MM.1S (cell line): ENCODE measurements at regions not wholly inside any gene's neighbourhood (a gene's known extent, or its start where the extent isn't known, plus 50 kb on each side); places are given as distances from the start of the nearest gene placed in this dataset.
A peak's percentile ranks its signal among the peaks of the same experiment; 100 is the strongest.

Experiments used
- DNase-seq: peaks from one replicate; pipeline ENCODE4 v3.0.0-alpha.2; 2015
- H2AFZ ChIP-seq: fragments of 300-600 bp; sonication (generic); 2 replicates; pipeline ENCODE4 v1.6.0; 2016; ENCODE audit warnings: antibody characterized with exemption, low read length
- H3F3A ChIP-seq: fragments of 300-600 bp; sonication (generic); 2 replicates; pipeline ENCODE4 v1.6.1; 2016; ENCODE audit warnings: mild to moderate bottlenecking, antibody characterized with exemption, low read length, moderate library complexity, mixed read lengths; ENCODE audit not compliant: insufficient read depth
- H3K27ac ChIP-seq: fragments of 300-600 bp; sonication (generic); 2 replicates; pipeline ENCODE4 v1.5.1; 2016; ENCODE audit warnings: mild to moderate bottlenecking, low read length
- H3K27me3 ChIP-seq: fragments of 300-600 bp; sonication (generic); replicated peaks from 2 replicates; pipeline ENCODE4 v1.6.0; 2016; ENCODE audit warnings: low read length; ENCODE audit not compliant: insufficient read depth
- H3K36me3 ChIP-seq: fragments of 300-600 bp; sonication (generic); replicated peaks from 2 replicates; pipeline ENCODE4 v1.6.1; 2016; ENCODE audit warnings: mild to moderate bottlenecking, low read length, mixed read lengths; ENCODE audit not compliant: insufficient read depth
- H3K4me1 ChIP-seq: fragments of 300-600 bp; sonication (generic); 2 replicates; pipeline ENCODE4 v1.6.1; 2016; ENCODE audit warnings: low read length, mixed read lengths
- H3K4me2 ChIP-seq: fragments of 300-600 bp; sonication (generic); 2 replicates; pipeline ENCODE4 v1.6.0; 2016; ENCODE audit warnings: low read depth, low read length
- H3K4me3 ChIP-seq: fragments of 300-600 bp; sonication (generic); 2 replicates; pipeline ENCODE4 v1.5.1; 2016; ENCODE audit warnings: low read length, mixed read lengths
- H3K79me2 ChIP-seq: fragments of 300-600 bp; sonication (generic); 2 replicates; pipeline ENCODE4 v1.6.1; 2016; ENCODE audit warnings: mixed run types, low read length, mixed read lengths
- H3K9ac ChIP-seq: fragments of 300-600 bp; sonication (generic); 2 replicates; pipeline ENCODE4 v1.6.1; 2016; ENCODE audit warnings: low read length, mixed read lengths
- H3K9me2 ChIP-seq: fragments of 300-600 bp; sonication (generic); replicated peaks from 2 replicates; pipeline ENCODE4 v1.6.1; 2016; ENCODE audit warnings: mild to moderate bottlenecking, low read length, mixed read lengths; ENCODE audit not compliant: insufficient read depth
- H3K9me3 ChIP-seq: fragments of 300-600 bp; sonication (generic); replicated peaks from 2 replicates; pipeline ENCODE4 v1.6.1; 2016; ENCODE audit warnings: mild to moderate bottlenecking, low read length, mixed read lengths; ENCODE audit not compliant: insufficient read depth
- H4K20me1 ChIP-seq: fragments of 300-600 bp; sonication (generic); 2 replicates; pipeline ENCODE4 v1.6.1; 2016; ENCODE audit warnings: mild to moderate bottlenecking, low read length, moderate library complexity, mixed read lengths; ENCODE audit not compliant: insufficient read depth
- EZH2 ChIP-seq: fragments of 300-600 bp; sonication (generic); optimal IDR thresholded peaks from 2 replicates; pipeline ENCODE3; 2017; ENCODE audit warnings: low read depth, mild to moderate bottlenecking, antibody characterized with exemption, low read length, mixed read lengths
- EZH2phosphoT487 ChIP-seq: fragments of 300-600 bp; sonication (generic); IDR thresholded peaks from 2 replicates; pipeline ENCODE4 v1.6.1; 2018; ENCODE audit warnings: antibody characterized with exemption, low read length
- TF ChIP-seq, protein P1 (sequence below): fragments of 300-600 bp; sonication (generic); IDR thresholded peaks from 2 replicates; pipeline ENCODE4 v1.5.1; 2016; ENCODE audit warnings: antibody characterized with exemption, low read length, mixed read lengths

DNA sequence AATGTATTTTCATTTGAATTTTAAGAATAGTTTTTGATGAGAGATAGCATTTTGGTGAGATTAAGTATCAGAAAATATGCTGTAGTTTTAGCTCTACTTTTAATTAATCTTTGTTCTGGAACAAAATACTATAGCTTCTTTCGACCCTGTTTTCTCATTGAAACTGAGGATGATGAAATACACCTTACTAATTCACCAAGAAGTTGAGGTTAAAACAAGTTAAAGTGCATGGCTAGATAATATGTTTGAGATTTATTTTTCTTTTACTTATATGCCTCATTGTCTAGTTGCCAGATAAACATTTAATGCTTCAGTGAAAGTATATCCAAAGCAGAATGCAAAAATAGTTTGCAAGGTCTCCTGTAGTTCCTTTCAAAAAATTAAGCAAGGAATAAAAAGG lies 140.1 kb upstream of the KCNN2 start:
- Histone ChIP-seq H3K36me3 (no peaks in the 10 kb centered on the region), H3K27me3 (no peaks in the 10 kb centered on the region), H3K4me1 (no peaks in the 10 kb centered on the region), H3K4me2 (no peak overlapping the region), H3F3A (no peaks in the 10 kb centered on the region), H3K27ac (no peak overlapping the region), H2AFZ (no peak overlapping the region), H3K4me3 (no peak overlapping the region), H3K9me3 (no peaks in the 10 kb centered on the region), H3K79me2 (no peaks in the 10 kb centered on the region), H4K20me1 (no peaks in the 10 kb centered on the region), H3K9me2 (no peaks in the 10 kb centered on the region), H3K9ac (no peak overlapping the region)
- DNase-seq: no peak
- TF ChIP-seq EZH2phosphoT487 (no peak), EZH2 (no peak)
- TF ChIP-seq, protein P1, sequence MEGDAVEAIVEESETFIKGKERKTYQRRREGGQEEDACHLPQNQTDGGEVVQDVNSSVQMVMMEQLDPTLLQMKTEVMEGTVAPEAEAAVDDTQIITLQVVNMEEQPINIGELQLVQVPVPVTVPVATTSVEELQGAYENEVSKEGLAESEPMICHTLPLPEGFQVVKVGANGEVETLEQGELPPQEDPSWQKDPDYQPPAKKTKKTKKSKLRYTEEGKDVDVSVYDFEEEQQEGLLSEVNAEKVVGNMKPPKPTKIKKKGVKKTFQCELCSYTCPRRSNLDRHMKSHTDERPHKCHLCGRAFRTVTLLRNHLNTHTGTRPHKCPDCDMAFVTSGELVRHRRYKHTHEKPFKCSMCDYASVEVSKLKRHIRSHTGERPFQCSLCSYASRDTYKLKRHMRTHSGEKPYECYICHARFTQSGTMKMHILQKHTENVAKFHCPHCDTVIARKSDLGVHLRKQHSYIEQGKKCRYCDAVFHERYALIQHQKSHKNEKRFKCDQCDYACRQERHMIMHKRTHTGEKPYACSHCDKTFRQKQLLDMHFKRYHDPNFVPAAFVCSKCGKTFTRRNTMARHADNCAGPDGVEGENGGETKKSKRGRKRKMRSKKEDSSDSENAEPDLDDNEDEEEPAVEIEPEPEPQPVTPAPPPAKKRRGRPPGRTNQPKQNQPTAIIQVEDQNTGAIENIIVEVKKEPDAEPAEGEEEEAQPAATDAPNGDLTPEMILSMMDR: no peak

DNA sequence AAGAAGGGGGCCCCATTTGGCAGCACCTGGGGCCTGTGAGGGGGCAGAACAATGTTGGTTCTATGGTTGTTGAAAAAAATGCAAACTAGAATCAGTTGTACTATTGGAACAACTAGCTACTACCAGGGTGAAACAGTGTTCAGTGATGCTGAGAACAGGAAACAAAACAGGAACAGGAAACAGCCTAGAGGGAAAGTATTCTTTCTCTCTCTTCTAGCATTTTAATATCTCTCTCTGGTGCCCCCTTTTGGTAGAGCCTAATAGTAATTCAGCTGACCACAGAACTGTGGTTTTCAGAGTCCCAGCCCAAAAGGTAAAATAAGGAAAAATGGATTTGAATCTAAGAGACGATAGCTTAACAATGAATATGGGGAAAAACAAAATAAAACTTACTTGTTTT lies 138.0 kb upstream of the KCNN2 start:
- H3K9ac ChIP-seq: no peak overlapping the region
- DNase-seq: peak; percentile 68
- no peaks in the 10 kb centered on the region for H3K36me3 ChIP-seq
- H3K27ac ChIP-seq: no peak overlapping the region
- no peak for TF ChIP-seq EZH2
- TF ChIP-seq, protein P1: peak; percentile 70
- no peaks in the 10 kb centered on the region for H3K79me2 ChIP-seq
- no peaks in the 10 kb centered on the region for H3K9me2 ChIP-seq
- no peaks in the 10 kb centered on the region for H3K9me3 ChIP-seq
- no peaks in the 10 kb centered on the region for H3F3A ChIP-seq
- H3K4me3 ChIP-seq: no peak overlapping the region
- H2AFZ ChIP-seq: no peak overlapping the region
- H3K4me2 ChIP-seq: no peak overlapping the region
- no peaks in the 10 kb centered on the region for H3K4me1 ChIP-seq
- no peaks in the 10 kb centered on the region for H3K27me3 ChIP-seq
- H4K20me1 ChIP-seq: no peaks in the 10 kb centered on the region

DNA sequence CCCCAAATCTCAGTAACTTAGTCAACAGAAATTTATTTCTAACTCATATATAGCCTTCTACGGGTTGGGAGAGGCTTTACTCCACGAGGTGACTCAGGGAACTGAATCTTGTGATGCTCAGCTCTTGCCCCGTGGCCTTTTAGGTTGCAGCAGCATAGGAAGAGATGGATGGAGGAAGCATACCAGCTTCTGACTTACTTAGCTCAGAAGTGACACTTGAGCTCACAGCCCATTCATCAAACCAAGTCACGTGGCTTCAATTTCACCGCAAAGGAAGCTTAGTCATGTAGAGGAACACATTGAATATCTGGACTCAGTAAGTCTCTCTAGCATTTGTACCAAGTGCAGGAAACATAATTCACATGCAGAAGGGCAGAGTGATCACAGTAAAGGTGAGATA lies 124.1 kb upstream of the KCNN2 start:
- Histone ChIP-seq H3F3A (no peaks in the 10 kb centered on the region), H3K27ac (no peak overlapping the region), H3K9me2 (no peaks in the 10 kb centered on the region), H3K9ac (no peak overlapping the region), H3K27me3 (no peaks in the 10 kb centered on the region), H3K4me1 (no peaks in the 10 kb centered on the region), H3K79me2 (no peaks in the 10 kb centered on the region), H3K4me2 (no peak overlapping the region), H3K36me3 (no peaks in the 10 kb centered on the region), H3K4me3 (no peak overlapping the region), H2AFZ (no peak overlapping the region), H3K9me3 (no peaks in the 10 kb centered on the region), H4K20me1 (no peaks in the 10 kb centered on the region)
- DNase-seq: peak; percentile 36
- TF ChIP-seq, protein P1: no peak
- no peak for TF ChIP-seq EZH2
- no peak for TF ChIP-seq EZH2phosphoT487
